ENCODE measurements at regions not wholly inside any gene's neighbourhood (a gene's known extent, or its start where the extent isn't known, plus 50 kb on each side); places are given as distances from the start of the nearest gene placed in this dataset.
"Not testable (repeated sequence)": the region's sequence is repeated elsewhere in the genome, so short reads cannot be mapped to it uniquely, and the experiment has no call there.

DNA sequence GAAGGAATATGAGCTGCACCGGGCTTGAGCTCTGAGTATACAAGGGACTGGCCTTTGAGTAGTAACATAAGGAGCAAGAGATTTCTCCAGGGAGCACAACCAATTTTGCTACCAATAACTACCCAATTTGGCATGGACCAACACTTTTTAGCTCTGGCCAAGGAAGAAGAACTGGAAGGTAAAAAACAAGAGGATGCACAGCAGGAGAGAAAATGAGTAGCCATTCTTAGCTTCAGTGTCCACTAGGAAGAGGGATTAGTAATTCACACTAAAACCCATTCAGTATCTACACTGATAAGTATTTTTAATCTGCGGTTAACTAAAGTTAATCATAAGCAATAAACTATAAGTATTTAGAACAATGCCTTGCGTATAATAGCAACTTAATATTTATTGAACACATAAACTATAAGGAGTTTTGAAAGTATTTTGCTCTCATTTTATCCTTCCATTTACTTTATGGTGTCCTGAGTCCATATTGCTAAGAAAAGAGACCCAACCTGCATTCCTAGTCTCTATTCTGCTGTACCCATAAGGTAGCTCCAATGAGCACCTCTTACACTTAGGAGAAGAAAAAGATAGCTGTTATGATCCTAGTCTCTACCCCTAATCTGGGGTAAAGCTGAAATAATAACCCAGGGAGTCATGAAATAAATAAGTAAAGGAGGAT is 268.9 kb downstream of the IGSF11 start:
- DNase-seq = no peak

DNA sequence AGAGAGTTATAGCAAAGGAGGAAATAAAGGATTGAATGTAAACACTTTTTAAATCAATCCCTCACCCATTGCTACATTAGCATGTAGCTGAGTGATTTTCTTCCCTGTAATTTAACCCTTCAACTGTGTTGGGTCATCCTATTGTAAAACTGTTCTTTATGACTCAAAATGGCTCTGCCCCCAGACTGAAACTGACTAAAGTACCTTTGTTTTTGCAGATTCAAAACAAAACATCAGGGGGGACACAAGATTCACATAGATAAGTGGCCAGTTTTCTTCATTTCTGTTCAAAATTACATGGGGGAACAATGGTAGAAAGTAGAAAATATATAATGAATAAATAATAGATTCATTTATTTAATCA is 268.4 kb downstream of the IGSF11 start:
- DNase-seq = no peak

DNA sequence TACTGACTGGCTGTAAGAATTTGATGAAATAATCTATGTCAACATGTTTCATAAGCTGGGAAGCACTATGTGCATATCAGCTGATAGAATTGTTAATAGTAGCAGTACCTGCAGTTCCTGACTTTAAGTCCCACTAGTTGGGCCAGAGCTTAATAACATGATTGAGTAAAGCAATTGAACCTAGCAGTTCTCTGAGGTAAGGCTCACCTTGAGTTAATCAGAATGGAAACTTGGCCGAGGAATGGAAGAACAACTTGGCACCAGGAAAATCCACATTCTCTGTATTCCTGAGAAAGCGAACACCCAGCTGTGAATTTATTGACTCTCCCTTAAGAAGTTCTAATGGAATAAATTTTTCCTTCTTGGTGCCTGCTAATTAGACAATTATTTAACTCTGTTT is 262.6 kb downstream of the IGSF11 start:
- no peak for DNase-seq

DNA sequence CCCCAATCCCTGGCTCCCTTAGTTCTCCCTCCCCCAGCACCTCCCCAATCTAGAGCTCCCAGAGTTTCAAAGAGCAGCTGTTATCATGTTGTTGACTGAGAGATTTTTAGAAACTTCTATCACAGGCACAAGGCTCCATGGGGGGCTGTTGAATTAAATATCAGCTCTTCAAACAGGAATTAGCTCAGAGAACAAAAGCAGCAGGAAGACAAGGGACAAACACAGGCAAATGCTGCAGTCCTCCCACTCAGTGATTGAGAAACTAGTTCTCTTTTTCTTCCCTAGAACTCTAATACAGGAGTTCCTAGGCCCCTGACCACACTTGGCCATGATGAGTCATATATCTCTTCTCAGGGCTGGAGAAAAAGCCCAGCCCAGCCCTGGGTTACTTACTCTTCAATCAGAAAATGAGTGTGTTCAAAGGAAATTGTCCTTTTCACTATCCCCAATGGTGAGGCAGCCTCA is 262.1 kb downstream of the IGSF11 start:
- DNase-seq = no peak

DNA sequence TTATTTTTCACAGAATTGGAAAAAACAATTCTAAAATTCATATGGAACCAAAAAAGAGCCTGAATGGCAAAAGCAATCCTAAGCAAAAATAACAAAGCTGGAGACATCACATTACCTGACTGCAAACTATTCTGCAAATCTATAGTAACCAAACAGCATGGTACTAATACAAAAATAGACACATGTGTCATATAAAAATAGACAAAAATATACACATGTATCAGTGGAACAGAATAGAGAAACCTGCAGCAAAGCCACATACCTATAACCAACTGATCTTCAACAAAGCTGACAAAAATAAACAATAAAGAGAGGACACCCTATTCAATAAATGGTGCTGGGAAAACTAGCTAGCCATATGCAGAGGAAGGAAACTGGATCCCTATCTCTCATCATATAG is 259.6 kb downstream of the IGSF11 start:
- no peak for DNase-seq

DNA sequence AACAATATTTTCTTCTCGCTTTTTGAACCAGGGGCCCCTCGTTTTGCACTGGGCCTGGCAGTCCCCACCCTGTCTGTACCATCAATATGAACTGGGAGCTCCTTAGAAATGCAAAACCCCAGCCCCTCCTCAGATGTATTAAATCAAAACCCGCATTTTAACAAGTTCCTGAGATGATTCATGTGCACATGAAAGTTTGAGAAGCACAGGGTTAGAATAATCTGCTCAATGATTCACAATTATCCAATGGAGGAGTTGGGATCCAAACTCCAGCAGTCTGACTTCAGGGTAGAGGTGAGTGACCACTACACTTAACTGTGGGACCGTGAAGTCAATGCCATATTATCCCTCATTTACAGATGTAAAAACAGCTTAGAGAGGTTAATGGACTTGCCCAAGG is 256.4 kb downstream of the IGSF11 start:
- DNase-seq = no peak

DNA sequence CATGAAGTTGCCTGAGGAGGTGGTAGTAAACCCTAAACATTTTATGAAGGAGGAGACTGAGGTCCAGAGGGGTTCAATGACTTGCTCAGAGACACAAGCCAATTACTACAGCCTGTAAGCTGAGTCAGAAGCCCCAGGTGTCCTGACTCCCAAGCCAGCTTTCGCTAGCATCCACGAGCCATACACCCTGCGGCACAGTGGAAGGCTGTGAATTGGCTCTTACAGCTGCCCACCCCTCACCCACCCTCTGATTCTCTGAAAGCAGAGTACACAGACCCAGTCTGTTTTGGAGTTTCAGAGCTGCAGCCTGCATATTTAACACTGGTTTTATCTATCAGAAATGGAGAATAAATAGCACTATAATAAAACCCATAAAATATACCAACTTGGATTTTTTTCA is 253.4 kb downstream of the IGSF11 start:
- no peak for DNase-seq

DNA sequence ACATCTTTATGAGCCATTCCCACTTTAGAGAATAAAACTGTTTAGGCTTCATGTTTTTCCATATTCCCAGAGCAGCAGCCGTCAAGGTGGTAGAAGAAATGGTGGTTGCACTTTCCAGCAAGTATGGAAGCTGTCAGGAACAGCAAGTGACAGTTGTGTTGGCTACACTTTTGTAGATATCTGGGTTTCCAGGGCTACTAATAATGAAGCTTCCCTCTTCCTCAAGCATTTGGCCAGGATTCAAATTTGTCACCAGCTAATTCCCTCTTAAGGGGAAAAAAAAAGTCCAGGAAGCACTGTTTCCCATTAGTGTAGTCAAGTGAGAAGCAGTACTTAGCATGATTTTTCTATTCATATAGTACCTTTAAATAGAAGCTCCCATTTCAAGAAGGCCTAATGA is 252.8 kb downstream of the IGSF11 start:
- DNase-seq = no peak

DNA sequence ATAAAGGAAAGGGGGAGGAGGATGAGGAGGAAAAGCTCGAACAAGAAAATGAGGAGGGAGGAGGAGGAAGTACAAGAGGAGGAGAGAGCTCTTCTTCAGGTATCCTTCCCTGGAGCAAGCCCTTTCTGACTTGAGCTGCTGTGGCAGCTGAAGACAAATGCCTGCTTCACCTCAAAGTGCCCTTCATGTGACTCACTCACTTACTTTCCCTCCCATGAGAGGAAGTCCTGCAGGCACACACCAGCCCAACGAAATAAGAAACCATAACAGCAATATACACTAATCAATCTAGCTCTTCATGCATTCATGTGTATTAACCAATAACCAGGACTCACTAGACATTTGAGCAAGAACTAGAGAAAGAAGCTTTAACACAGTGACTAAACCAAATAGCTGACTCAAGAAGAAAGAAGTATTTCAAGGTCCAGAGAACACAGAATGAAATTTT is 251.9 kb downstream of the IGSF11 start:
- no peak for DNase-seq

DNA sequence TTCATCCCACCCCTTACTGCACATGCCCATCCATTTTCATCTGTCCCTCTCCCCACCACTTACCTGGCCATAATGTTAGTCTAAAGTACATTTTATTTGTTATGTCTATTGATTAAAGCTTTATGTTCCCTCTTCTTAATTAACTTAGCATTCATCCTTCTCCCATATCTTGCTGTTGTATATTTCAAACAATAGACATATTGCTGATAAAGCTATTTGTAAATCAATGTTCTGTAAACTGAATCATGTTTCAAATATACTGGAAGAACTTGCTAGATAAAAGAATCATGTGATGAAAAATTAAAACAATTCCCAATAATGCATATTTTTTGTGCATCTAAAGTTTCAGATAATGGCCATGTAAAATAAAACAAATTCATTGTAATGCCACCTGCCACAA is 249.2 kb downstream of the IGSF11 start:
- no peak for DNase-seq

DNA sequence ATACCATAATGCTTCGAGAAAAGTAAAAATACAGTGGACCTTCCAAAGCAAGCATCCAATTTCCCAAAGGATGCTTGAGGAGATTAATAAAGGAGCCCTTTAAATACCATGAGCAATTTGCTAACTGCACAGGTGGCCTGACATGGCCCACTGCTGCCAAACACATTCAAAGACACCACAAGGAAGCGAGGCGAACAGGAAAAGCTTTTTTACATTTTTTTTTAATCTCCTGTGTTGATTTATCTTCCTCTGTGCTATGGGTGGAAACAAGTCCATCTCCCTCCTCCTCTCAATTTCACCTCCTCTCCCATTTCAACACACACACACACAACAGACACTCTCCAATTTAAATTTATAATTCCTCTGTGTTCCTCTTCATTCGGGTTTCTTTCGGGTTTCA is 243.4 kb downstream of the IGSF11 start:
- DNase-seq = no peak

DNA sequence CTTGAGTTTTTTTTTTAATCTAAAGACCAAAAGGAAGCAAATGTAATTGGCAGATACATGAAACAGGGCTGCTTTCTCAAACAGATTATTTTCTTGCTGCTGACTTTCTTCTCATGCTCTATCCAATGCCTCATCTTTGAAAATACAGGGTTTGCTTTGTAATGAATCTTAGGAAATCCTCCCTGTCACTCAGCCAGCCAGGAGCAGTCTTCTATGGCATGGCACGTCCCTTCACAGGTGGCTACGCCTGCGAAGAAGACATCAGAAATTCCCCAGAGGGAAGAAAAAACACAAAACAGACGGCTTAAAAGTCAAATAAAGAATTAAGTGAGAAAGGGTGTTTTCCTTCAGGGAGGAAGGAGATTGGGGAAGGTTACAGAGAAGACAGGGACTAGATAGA is 242.5 kb downstream of the IGSF11 start:
- DNase-seq = no peak

DNA sequence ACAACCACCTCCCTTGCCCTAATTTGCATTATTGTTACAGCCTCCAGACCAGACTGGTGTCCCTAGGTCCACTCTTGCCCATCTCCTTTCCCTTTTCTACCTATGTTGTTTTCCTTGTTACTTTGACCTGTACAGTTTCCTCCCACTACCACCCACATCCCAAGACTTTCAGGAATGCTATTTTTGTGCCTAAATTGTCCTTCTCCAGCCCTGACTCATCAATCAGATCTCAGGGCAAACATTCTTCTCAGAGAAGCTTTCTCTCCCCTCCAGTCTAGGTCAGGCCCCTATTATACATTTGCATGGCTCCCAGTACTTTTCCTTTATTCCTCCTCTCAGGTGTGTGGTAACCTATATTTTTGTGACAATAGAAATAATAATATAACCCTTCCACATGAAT is 241.5 kb downstream of the IGSF11 start:
- DNase-seq = no peak

DNA sequence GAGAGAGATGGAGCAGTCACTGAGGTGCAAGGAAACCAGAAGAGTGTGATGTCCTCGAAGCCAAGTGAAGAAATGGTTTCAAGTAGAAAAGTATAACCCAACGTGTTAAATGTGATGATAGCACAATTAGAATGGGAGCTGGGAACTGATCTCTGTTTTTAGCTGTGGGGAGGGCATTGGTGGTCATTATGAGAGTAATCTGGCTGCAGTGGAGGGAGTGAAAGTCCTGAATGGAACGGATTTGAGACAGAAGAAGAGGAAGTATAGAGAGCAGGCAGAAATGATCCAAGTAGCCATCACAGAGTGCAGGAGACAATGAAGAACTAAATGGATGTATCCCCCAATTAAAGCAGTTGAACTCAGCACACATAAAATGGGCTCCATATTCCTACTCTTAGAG is 235.3 kb downstream of the IGSF11 start:
- DNase-seq = no peak

DNA sequence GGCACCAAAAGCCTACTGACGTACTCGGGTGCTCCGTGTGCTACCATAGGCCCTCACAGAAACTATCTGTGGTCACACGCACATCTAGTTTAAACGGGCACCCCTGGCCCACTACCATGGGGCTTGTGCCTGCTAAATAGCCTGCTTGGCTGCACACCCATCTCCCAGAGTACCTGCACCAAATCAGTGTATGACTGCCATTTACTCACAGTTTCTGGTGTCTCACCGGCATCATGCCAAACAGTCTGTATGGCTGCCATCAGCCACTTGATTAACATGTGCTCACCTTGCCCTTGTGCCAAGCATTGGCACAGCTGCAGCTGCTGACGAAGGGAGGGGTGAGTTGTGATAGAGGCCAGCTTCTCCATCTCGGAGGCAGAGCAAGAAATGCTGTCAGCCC is 232.7 kb downstream of the IGSF11 start:
- no peak for DNase-seq

DNA sequence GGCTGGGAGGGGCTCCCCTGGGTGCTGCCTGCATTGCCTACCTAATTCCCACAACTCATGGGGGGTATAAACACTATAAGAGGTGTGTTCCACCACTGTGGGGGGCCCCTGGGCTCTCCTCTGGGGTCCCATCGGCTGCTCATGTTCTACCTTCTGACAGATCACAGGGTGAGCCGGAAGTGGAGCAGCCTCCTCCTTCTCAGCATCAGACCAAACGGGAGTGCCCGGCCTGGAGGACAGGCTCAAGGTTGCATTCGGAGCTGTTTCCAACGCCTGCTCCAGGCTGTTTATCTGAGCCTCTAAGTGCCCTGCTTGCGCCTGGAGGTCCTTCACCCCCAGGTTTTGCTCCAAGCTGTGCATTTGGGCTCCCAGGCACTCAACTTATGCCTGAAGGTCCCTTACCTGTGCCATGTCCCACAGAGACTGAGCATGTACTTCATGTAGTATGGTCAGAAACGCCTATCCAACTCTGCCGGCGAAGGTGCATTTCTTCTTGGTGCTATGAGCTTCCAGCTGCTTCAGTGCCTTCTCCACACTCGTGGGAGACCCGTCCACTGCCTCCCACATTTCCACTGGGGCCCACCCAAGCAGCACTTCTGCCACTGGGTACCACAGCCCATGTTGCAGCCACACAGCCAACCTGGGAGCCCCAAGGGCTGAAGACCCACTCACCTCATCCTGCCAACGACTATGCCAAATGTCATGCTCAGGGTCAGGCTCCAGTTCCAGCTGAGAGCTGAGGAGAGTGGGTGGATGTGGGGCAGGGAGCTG is 232.1 kb downstream of the IGSF11 start:
- no peak for DNase-seq

DNA sequence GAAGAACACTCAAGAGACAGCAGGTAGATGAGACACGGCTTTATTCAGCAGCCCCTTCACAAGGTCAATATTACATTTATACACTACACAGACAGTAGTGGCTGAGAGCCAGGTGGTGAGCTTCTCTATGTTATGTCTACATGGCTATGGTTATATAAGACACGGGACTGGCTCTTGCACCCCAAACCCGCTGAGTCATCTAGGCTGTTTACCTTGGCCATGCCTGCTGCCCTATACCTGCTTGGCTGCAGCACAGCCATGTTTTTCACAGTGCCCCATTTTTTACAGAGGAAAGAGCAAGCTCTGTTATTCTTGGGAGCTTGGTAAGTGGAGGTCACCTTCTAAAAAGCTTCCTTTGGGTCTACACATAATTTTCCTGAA is 231.6 kb downstream of the IGSF11 start:
- DNase-seq = no peak

DNA sequence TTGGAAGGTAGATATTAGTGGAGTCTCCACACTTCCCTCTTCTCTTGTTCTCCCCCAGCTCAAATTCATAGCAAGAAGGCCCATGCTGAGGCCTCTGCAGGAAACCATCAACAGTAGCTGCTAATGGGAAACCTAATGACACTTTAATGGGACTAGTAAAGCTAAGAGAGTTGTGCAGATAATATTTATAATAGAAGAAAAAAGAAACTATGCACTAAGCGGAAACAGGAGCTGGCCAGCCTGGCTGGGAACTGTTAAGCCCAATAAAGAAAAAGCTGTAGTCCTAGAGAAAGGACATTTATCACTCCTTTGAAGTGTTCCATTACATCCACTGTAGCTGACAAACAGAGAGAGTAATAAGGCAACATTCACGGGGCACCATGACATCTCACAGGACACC is 229.6 kb downstream of the IGSF11 start:
- no peak for DNase-seq

DNA sequence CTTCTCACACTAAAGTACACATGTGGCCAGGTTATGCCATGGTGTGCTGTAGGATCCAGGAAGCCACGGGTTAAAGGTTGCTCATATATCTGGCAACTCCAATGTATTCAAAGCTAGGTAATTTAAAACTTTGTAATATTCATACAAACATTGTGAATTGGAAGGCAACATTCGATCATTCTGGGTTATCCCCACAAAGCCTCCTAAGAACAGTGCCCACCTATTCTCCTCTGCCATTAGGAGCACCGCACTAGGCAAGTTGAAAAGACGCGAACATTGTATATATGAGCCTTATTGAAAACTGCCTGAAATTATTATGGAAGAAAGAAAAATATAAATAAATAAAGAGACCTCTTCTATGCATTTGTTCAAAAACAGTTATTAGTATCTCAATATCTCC is 228.2 kb downstream of the IGSF11 start:
- DNase-seq = no peak

DNA sequence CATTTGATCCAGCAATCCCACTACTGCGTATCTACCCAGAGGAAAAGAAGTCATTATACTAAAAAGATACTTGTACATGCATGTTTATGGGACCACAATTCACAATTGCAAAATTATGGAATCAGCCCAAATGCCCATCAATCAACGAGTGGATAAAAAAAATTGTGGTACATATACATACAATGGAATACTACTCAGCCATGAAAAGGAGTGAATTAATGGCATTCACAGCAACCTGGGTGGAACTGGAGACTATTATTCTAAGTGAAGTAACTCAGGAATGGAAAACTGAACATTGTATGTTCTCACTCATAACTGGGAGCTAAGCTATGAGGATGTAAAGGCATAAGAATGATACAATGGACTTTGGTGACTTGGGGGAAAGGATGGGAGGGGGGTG is 227.3 kb downstream of the IGSF11 start:
- not testable (repeated sequence) for DNase-seq

DNA sequence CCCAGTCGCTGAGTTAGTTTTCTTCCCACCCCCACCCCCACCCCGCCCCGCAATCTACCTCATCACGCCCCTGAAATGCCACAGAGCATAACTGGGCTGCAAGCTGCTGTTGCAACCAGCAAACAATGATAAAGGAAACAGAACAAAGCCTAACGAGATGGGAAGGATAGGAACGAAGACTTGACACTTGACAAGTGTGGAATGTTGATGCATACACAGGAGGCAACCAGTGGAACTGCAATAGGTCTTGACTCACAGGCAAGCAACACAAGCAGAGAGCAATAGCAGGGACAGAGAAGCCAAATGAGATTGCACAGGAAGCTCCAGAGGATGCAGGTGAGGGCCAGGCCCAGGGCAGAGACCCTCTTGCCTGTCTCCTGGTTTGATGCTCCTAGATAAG is 225.9 kb downstream of the IGSF11 start:
- no peak for DNase-seq

DNA sequence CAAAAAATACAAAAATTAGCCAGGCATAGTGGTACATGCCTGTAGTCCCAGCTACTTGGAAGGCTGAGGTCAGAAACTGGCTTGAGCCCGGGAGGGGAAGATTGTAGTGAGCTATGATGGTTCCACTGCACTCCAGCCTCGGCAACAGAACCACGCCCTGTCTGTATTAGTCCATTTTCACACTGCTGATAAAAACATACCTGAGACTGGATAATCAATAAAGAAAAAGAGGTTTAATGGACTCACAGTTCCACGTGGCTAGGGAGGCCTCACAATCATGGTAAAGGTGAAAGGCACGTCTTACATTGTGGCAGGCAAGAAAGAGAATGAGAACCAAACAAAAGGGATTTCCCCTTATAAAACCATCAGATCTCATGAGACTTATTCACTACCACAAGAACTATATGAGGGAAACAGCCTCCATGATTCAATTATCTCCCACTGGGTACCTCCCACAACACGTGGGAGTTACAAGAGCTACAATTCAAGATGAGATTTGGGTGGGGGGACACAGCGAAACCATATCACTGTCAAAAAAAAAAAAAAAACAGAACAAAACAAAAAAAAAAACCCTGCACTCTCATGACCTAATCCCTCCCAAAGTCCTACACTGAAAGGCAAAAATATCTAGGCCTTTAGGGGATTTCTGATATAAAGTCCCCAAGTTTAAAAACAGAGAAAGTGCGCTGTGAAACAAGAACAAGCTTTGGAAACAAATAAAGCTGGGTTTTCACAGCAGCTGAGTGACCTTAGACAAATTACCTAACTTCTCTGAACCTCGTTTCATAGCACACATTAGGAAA is 224.7 kb downstream of the IGSF11 start:
- no peak for DNase-seq

DNA sequence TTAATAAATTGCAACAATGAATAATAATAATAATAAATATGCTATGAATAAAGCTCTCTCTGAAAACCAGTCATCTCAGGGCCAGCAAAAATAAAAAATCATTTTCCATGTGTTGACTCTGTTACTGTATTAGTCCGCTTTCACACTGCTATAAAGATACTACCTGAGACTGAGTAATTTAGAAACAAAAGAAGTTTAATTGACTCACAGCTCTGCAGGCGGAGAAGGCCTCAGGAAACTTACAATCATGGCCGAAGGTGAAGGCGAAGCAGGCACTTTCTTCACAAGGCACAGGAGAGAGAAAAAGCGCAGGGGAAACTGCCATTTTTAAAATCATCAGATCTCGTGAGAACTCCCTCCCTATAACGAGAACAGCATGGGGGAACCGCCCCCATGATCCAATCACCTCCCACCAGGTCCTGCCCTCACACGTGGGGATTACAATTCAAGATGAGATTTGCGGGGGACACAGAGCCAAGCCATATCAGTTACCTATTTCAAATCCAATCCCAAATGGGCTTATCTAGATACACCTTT is 224.1 kb downstream of the IGSF11 start:
- no peak for DNase-seq

All from activated CD8-positive, alpha-beta memory T cell treated with anti-CD3 and anti-CD28 coated beads for 24 hours (primary cell).